ENCODE measurements at regions not wholly inside any gene's neighbourhood (a gene's known extent, or its start where the extent isn't known, plus 50 kb on each side); places are given as distances from the start of the nearest gene placed in this dataset.

GRCh38 chr16:86051368-86052114 is 152.6 kb downstream of the IRF8 start:
- H3K4me1 ChIP-seq: peaks cover 13% of the 10 kb centered on the region
- peak in 1 of 2 experiments; percentile 35 for DNase-seq
- H3K4me3 ChIP-seq (ENCODE audit: low read depth, low read length): no peak overlapping the region
- H3K36me3 ChIP-seq (ENCODE audit: control insufficient read depth, insufficient read depth, low read length): no peaks in the 10 kb centered on the region
- TF ChIP-seq CTCF (IDR thresholded peaks at IDR 0.05; ENCODE audit: insufficient read depth in 1 of 2, low read depth in 1 of 2, low read length in 1 of 2, severe bottlenecking in 1 of 2, unreplicated experiment in 1 of 2): no peak
- no peaks in the 10 kb centered on the region for H3K9me3 Mint-ChIP-seq (ENCODE audit: unreplicated experiment)
- H3K27me3 Mint-ChIP-seq (ENCODE audit: insufficient read depth, unreplicated experiment): no peaks in the 10 kb centered on the region
- ChIA-PET CTCF (interaction anchor here (0.6 kb wide), 1 partner anchor 42 kb away, joined by 3 read pairs; no protein-coding TSS in a partner anchor), POLR2A (no interaction called here)
- intact Hi-C loops (cut with micrococcal nuclease; ENCODE audit: unreplicated experiment): no loop called here
- no peaks in the 10 kb centered on the region for H3K36me3 Mint-ChIP-seq (ENCODE audit: insufficient read depth, unreplicated experiment)
- H3K27ac Mint-ChIP-seq (ENCODE audit: unreplicated experiment): no peak overlapping the region
- H3K9me3 ChIP-seq: no peaks in the 10 kb centered on the region
- BruUV-seq (replicated peaks): no TSS peak
- H3K27me3 ChIP-seq (replicated peaks; ENCODE audit: control insufficient read depth, insufficient read depth, low read length): no peaks in the 10 kb centered on the region
- H3K4me3 Mint-ChIP-seq (ENCODE audit: unreplicated experiment): no peak overlapping the region
- H3K4me1 Mint-ChIP-seq (ENCODE audit: low read depth, unreplicated experiment): peaks cover 19% of the 10 kb centered on the region

GRCh38 chr16:86052115-86052670 is 153.2 kb downstream of the IRF8 start:
- ChIA-PET CTCF (no interaction called here), POLR2A (no interaction called here)
- H3K36me3 ChIP-seq (ENCODE audit: control insufficient read depth, insufficient read depth, low read length): no peaks in the 10 kb centered on the region
- H3K27me3 ChIP-seq (replicated peaks; ENCODE audit: control insufficient read depth, insufficient read depth, low read length): no peaks in the 10 kb centered on the region
- intact Hi-C loops (cut with micrococcal nuclease; ENCODE audit: unreplicated experiment): no loop called here
- BruUV-seq (replicated peaks): no TSS peak
- Mint-ChIP-seq H3K4me3 (ENCODE audit: unreplicated experiment) (no peak overlapping the region), H3K27ac (ENCODE audit: unreplicated experiment) (no peak overlapping the region), H3K4me1 (ENCODE audit: low read depth, unreplicated experiment) (peaks cover 12% of the 10 kb centered on the region), H3K27me3 (ENCODE audit: insufficient read depth, unreplicated experiment) (no peaks in the 10 kb centered on the region), H3K9me3 (ENCODE audit: unreplicated experiment) (no peaks in the 10 kb centered on the region), H3K36me3 (ENCODE audit: insufficient read depth, unreplicated experiment) (no peaks in the 10 kb centered on the region)
- H3K9me3 ChIP-seq: no peaks in the 10 kb centered on the region
- DNase-seq: peak in 1 of 2 experiments; percentile 26
- no peak overlapping the region for H3K4me3 ChIP-seq (ENCODE audit: low read depth, low read length)
- no peak for TF ChIP-seq CTCF (IDR thresholded peaks at IDR 0.05; ENCODE audit: insufficient read depth in 1 of 2, low read depth in 1 of 2, low read length in 1 of 2, severe bottlenecking in 1 of 2, unreplicated experiment in 1 of 2)
- H3K4me1 ChIP-seq: peaks cover 7% of the 10 kb centered on the region

- Histone ChIP-seq H3K27me3 (replicated peaks; ENCODE audit: control insufficient read depth, insufficient read depth, low read length) (no peaks in the 10 kb centered on the region), H3K4me3 (ENCODE audit: low read depth, low read length) (no peak overlapping the region), H3K9me3 (no peaks in the 10 kb centered on the region), H3K36me3 (ENCODE audit: control insufficient read depth, insufficient read depth, low read length) (no peaks in the 10 kb centered on the region), H3K4me1 (no peaks in the 10 kb centered on the region; the same call in 1 of the 2 replicates)
- Mint-ChIP-seq H3K4me1 (ENCODE audit: low read depth, unreplicated experiment) (peaks cover 6% of the 10 kb centered on the region), H3K4me3 (ENCODE audit: unreplicated experiment) (no peak overlapping the region), H3K27me3 (ENCODE audit: insufficient read depth, unreplicated experiment) (no peaks in the 10 kb centered on the region), H3K27ac (ENCODE audit: unreplicated experiment) (no peak overlapping the region), H3K9me3 (ENCODE audit: unreplicated experiment) (no peaks in the 10 kb centered on the region), H3K36me3 (ENCODE audit: insufficient read depth, unreplicated experiment) (no peaks in the 10 kb centered on the region)
- TF ChIP-seq CTCF (IDR thresholded peaks at IDR 0.05; ENCODE audit: insufficient read depth in 1 of 2, low read depth in 1 of 2, low read length in 1 of 2, severe bottlenecking in 1 of 2, unreplicated experiment in 1 of 2): no peak
- DNase-seq: peak in 1 of 2 experiments; percentile 16
- ChIA-PET POLR2A (no interaction called here), CTCF (no interaction called here)
- intact Hi-C loops (cut with micrococcal nuclease; ENCODE audit: unreplicated experiment): no loop called here
- no TSS peak for BruUV-seq (replicated peaks)
Observed at GRCh38 chr16:86052926-86053325, 154.0 kb downstream of the IRF8 start.
